Breast epithelium (tissue), 3 donors: ENCODE measurements at regions not wholly inside any gene's neighbourhood (a gene's known extent, or its start where the extent isn't known, plus 50 kb on each side); places are given as distances from the start of the nearest gene placed in this dataset.

Source experiments
- POLR2A ChIP-seq: fragments of 450-650 bp; IDR thresholded peaks from one replicate; pipeline ENCODE4 v1.6.1; 2016; ENCODE audit warnings: antibody characterized with exemption, mild to moderate bottlenecking, moderate library complexity
- POLR2AphosphoS5 ChIP-seq, 3 donors: sonication (generic); formaldehyde crosslinking; IDR thresholded peaks; one replicate each; pipeline ENCODE4 v1.6.1; 2017; ENCODE audit warnings: antibody characterized with exemption in 3 of 3
- TF ChIP-seq, protein P1 (sequence below), 3 donors: fragments of 450-650 bp; IDR thresholded peaks; one replicate each; pipeline ENCODE4 v1.5.1; 2016 to 2017; ENCODE audit warnings: antibody characterized with exemption in 3 of 3, mild to moderate bottlenecking in 3 of 3, moderate library complexity in 3 of 3

DNA sequence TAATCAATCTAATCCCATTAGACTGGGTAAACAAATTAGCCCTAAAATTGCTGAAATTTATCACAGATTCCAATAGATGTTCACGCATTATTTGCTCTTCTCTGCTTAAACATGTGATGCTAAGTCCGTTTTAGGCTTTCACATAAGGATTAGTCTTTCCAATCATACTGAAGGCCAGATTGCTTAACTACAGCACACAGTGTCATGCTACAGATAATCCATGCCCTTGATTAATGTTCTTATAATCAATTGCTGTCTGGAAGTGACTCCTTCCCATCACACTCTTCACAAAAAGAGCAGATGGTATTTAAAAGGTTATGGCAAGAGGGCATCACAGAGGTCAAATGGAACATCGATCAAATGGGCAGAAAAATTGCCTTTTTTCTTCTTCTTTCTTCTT is 471.5 kb upstream of the ROBO1 start:
- TF ChIP-seq, protein P1, sequence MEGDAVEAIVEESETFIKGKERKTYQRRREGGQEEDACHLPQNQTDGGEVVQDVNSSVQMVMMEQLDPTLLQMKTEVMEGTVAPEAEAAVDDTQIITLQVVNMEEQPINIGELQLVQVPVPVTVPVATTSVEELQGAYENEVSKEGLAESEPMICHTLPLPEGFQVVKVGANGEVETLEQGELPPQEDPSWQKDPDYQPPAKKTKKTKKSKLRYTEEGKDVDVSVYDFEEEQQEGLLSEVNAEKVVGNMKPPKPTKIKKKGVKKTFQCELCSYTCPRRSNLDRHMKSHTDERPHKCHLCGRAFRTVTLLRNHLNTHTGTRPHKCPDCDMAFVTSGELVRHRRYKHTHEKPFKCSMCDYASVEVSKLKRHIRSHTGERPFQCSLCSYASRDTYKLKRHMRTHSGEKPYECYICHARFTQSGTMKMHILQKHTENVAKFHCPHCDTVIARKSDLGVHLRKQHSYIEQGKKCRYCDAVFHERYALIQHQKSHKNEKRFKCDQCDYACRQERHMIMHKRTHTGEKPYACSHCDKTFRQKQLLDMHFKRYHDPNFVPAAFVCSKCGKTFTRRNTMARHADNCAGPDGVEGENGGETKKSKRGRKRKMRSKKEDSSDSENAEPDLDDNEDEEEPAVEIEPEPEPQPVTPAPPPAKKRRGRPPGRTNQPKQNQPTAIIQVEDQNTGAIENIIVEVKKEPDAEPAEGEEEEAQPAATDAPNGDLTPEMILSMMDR (IDR thresholded peaks at IDR 0.05) = no peak
- TF ChIP-seq POLR2A (no peak), POLR2AphosphoS5 (IDR thresholded peaks at IDR 0.05) (no peak)
